PC-3 (cell line): ENCODE measurements at regions not wholly inside any gene's neighbourhood (a gene's known extent, or its start where the extent isn't known, plus 50 kb on each side); places are given as distances from the start of the nearest gene placed in this dataset.
"Not testable (repeated sequence)": the region's sequence is repeated elsewhere in the genome, so short reads cannot be mapped to it uniquely, and the experiment has no call there.

ENCODE experiments used
- ATAC-seq: fragments of 200-7000 bp; cut with Tn5 transposase; 2 replicates; pipeline ENCODE4 v1.9.1; 2020; ENCODE audit warnings: mild to moderate bottlenecking, moderate library complexity
- BruUV-seq: library from RNA; stranded (reverse); fragments of 400-500 nt; replicated peaks from 2 replicates; lab custom pipeline; 2021; lab: Mats Ljungman, UMichigan
- CTCF ChIA-PET: fragments of 300-600 bp; sonication (Branson Sonifier 250); formaldehyde crosslinking; loops from one replicate; lab custom pipeline; 2022; ENCODE audit warnings: antibody characterized with exemption; lab: Charles Lee
- POLR2A ChIA-PET: fragments of 300-600 bp; sonication (Branson Sonifier 250); formaldehyde crosslinking; loops from one replicate; lab custom pipeline; 2022; ENCODE audit warnings: antibody characterized with exemption; ENCODE audit not compliant: unreplicated experiment; lab: Charles Lee
- DNase-seq: peaks from one replicate; pipeline ENCODE4 v3.0.0-alpha.2; 2015
- H2AFZ ChIP-seq: fragments of 300-600 bp; sonication (generic); 2 replicates; pipeline ENCODE4 v1.6.0; 2016; ENCODE audit warnings: antibody characterized with exemption, low read length
- H3F3A ChIP-seq: fragments of 300-600 bp; sonication (generic); one replicate; pipeline ENCODE4 v1.6.0; 2017; ENCODE audit warnings: antibody characterized with exemption, low read length, control low read depth, mild to moderate bottlenecking; ENCODE audit not compliant: unreplicated experiment
- H3K27ac ChIP-seq: fragments of 300-600 bp; sonication (generic); 2 replicates; pipeline ENCODE4 v1.5.1; 2016; ENCODE audit warnings: mild to moderate bottlenecking, low read length
- H3K27me3 ChIP-seq: fragments of 300-600 bp; sonication (generic); 2 replicates; pipeline ENCODE4 v1.6.1; 2016; ENCODE audit warnings: low read length, mixed read lengths
- H3K36me3 ChIP-seq: fragments of 300-600 bp; sonication (generic); 2 replicates; pipeline ENCODE4 v1.6.1; 2016; ENCODE audit warnings: low read depth, mixed run types, low read length, mixed read lengths
- H3K4me1 ChIP-seq: fragments of 300-600 bp; sonication (generic); 2 replicates; pipeline ENCODE4 v1.5.1; 2016; ENCODE audit warnings: low read length; ENCODE audit not compliant: insufficient read depth
- H3K4me2 ChIP-seq: fragments of 300-600 bp; sonication (generic); 2 replicates; pipeline ENCODE4 v1.6.0; 2016; ENCODE audit warnings: low read length
- H3K4me3 ChIP-seq: fragments of 300-600 bp; sonication (generic); 2 replicates; pipeline ENCODE4 v1.5.1; 2016; ENCODE audit warnings: mild to moderate bottlenecking, low read length, mixed read lengths
- H3K79me2 ChIP-seq: fragments of 300-600 bp; sonication (generic); 2 replicates; pipeline ENCODE4 v1.6.1; 2017; ENCODE audit warnings: low read length, mixed read lengths
- H3K9ac ChIP-seq: fragments of 300-600 bp; sonication (generic); 2 replicates; pipeline ENCODE4 v1.6.0; 2016; ENCODE audit warnings: mild to moderate bottlenecking, low read length
- H3K9me2 ChIP-seq: fragments of 300-600 bp; sonication (generic); replicated peaks from 2 replicates; pipeline ENCODE4 v1.6.1; 2016; ENCODE audit warnings: mixed run types, low read length, mixed read lengths
- H3K9me3 ChIP-seq: fragments of 300-600 bp; sonication (generic); 2 replicates; pipeline ENCODE4 v1.6.1; 2016; ENCODE audit warnings: low read length, mixed read lengths
- H4K20me1 ChIP-seq: fragments of 300-600 bp; sonication (generic); 2 replicates; pipeline ENCODE4 v1.6.1; 2016; ENCODE audit warnings: low read length, mixed read lengths
- CTCF ChIP-seq: fragments of 300-600 bp; sonication (generic); conservative IDR thresholded peaks from 2 replicates; pipeline ENCODE4 v1.5.1; 2017; ENCODE audit warnings: antibody characterized with exemption, low read depth, mild to moderate bottlenecking, low read length
- EZH2 ChIP-seq: fragments of 300-600 bp; sonication (generic); IDR thresholded peaks from one replicate; pipeline ENCODE4 v1.6.1; 2017; ENCODE audit warnings: antibody characterized with exemption, mild to moderate bottlenecking, low read length; ENCODE audit not compliant: unreplicated experiment
- EZH2phosphoT487 ChIP-seq: fragments of 300-600 bp; sonication (generic); IDR thresholded peaks from 2 replicates; pipeline ENCODE4 v1.6.1; 2018; ENCODE audit warnings: mild to moderate bottlenecking, antibody characterized with exemption, low read length, borderline replicate concordance
- intact Hi-C: fragments of 100-400 bp; cut with micrococcal nuclease; formaldehyde crosslinking; loops from 2 replicates; pipeline ENCODE4 v1.9.0; 2023

GRCh38 chr5:51230336-51230735 is 152.9 kb upstream of the ISL1 start:
- H3K27ac ChIP-seq, result no peak overlapping the region
- POLR2A ChIA-PET, result no interaction called here
- CTCF ChIA-PET, result no interaction called here
- no peaks in the 10 kb centered on the region for H3K4me1 ChIP-seq
- TF ChIP-seq EZH2 (no peak), EZH2phosphoT487 (no peak), CTCF (no peak)
- H3F3A ChIP-seq, result no peaks in the 10 kb centered on the region
- no peak overlapping the region for H3K4me2 ChIP-seq
- intact Hi-C loops, result no loop called here
- no peaks in the 10 kb centered on the region for H3K36me3 ChIP-seq
- no peaks in the 10 kb centered on the region for H3K79me2 ChIP-seq
- H3K27me3 ChIP-seq, result no peaks in the 10 kb centered on the region
- no peak for ATAC-seq
- H2AFZ ChIP-seq, result no peak overlapping the region
- no peak overlapping the region for H3K9ac ChIP-seq
- no peak for DNase-seq
- no peak overlapping the region for H3K4me3 ChIP-seq
- BruUV-seq, result no TSS peak
- no peaks in the 10 kb centered on the region for H3K9me3 ChIP-seq
- no peaks in the 10 kb centered on the region for H4K20me1 ChIP-seq
- no peaks in the 10 kb centered on the region for H3K9me2 ChIP-seq

DNA sequence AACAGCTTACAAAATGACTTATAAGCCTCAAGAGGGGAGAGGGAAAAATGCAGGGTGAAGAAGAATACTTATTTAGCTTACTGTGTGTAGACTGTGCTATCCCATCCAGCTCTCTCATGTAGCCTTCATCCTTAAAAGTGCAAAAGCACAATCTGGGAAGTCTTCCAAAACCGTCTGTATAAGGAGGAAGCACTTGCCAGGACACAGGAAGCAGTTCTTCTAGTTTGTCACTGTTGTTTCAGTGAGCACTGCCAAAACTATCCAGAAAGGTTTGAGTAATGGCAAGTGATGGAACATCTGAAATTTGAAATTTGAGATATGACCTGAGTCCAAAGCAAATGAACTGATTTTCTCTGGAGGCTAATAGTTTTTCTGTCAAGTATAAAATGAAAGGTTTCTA is 140.8 kb upstream of the ISL1 start:
- Histone ChIP-seq H3K4me1 (no peaks in the 10 kb centered on the region), H4K20me1 (no peaks in the 10 kb centered on the region), H3K4me2 (no peak overlapping the region), H3K9ac (no peak overlapping the region), H3K9me3 (no peaks in the 10 kb centered on the region), H3K27ac (no peak overlapping the region), H3F3A (no peaks in the 10 kb centered on the region), H3K36me3 (no peaks in the 10 kb centered on the region), H3K79me2 (no peaks in the 10 kb centered on the region), H2AFZ (no peak overlapping the region), H3K27me3 (0 out of 2 replicates have a peak, but pooled peaks cover 3% of the 10 kb centered on the region), H3K9me2 (no peaks in the 10 kb centered on the region), H3K4me3 (no peak overlapping the region)
- ChIA-PET CTCF (no interaction called here), POLR2A (no interaction called here)
- no peak for ATAC-seq
- no peak for TF ChIP-seq EZH2
- no peak for TF ChIP-seq EZH2phosphoT487
- BruUV-seq, result no TSS peak
- peak; percentile 39 for DNase-seq
- intact Hi-C loops, result no loop called here

GRCh38 chr5:51250957-51251356 is 132.3 kb upstream of the ISL1 start:
- DNase-seq, intact Hi-C loops, H3K9me2 ChIP-seq, H3K9ac ChIP-seq, H3K4me1 ChIP-seq, BruUV-seq, H3K36me3 ChIP-seq, H3K27ac ChIP-seq, ATAC-seq, POLR2A ChIA-PET, H3F3A ChIP-seq, H3K4me2 ChIP-seq, H4K20me1 ChIP-seq, H3K9me3 ChIP-seq, H3K79me2 ChIP-seq, H3K4me3 ChIP-seq, CTCF ChIA-PET, H2AFZ ChIP-seq, H3K27me3 ChIP-seq: not testable (repeated sequence)

DNA sequence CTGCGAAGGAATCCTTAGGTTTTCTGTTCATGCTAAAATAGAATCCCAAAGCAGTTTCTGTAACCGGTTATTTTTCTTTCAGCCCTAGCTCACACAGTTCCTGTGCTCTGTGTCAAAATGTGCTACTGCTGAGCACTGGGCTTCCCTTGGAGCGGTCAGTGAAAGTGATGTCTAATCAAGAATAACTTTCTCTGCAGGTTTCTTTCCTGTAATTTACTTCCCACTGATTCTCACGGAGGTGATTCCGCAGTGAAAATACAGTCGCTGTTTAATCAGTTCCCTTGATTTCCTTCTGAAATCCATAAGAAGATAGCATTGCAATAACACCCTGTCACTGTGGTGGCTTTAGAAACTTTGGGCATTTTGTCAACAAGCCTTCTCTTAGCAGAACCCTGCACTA is 112.0 kb upstream of the ISL1 start:
- no peaks in the 10 kb centered on the region for H4K20me1 ChIP-seq
- no peaks in the 10 kb centered on the region for H3K27me3 ChIP-seq
- BruUV-seq, result no TSS peak
- no peak overlapping the region for H3K4me3 ChIP-seq
- intact Hi-C loops, result no loop called here
- H3K9me2 ChIP-seq, result no peaks in the 10 kb centered on the region
- TF ChIP-seq EZH2phosphoT487 (no peak), EZH2 (no peak), CTCF (no peak)
- H3K9ac ChIP-seq, result no peak overlapping the region
- H3K36me3 ChIP-seq, result no peaks in the 10 kb centered on the region
- ChIA-PET POLR2A (no interaction called here), CTCF (no interaction called here)
- no peaks in the 10 kb centered on the region for H3K9me3 ChIP-seq
- no peak overlapping the region for H2AFZ ChIP-seq
- no peak for DNase-seq
- H3K4me2 ChIP-seq, result no peak overlapping the region
- H3K4me1 ChIP-seq, result no peaks in the 10 kb centered on the region
- H3K27ac ChIP-seq, result no peak overlapping the region
- H3F3A ChIP-seq, result no peaks in the 10 kb centered on the region
- no peak for ATAC-seq
- H3K79me2 ChIP-seq, result no peaks in the 10 kb centered on the region
